Endodermal cell (in vitro differentiated cells): ENCODE measurements at regions not wholly inside any gene's neighbourhood (a gene's known extent, or its start where the extent isn't known, plus 50 kb on each side); places are given as distances from the start of the nearest gene placed in this dataset.

Experiments used
- DNase-seq: peaks from one replicate; pipeline ENCODE4 v3.0.0-alpha.2; 2017
- H3K27ac ChIP-seq: 2 replicates; pipeline ENCODE4 v1.5.1; 2013; ENCODE audit warnings: mild to moderate bottlenecking, low read depth, low read length, moderate library complexity
- H3K27me3 ChIP-seq: 2 replicates; pipeline ENCODE4 v1.6.1; 2013; ENCODE audit warnings: mild to moderate bottlenecking, low read length, moderate library complexity; ENCODE audit not compliant: insufficient read depth, control insufficient read depth, poor library complexity, severe bottlenecking
- H3K36me3 ChIP-seq: 2 replicates; pipeline ENCODE4 v1.7.0; 2013; ENCODE audit warnings: mild to moderate bottlenecking, low read length, moderate library complexity; ENCODE audit not compliant: control insufficient read depth, insufficient read depth
- H3K4me1 ChIP-seq: one replicate; pipeline ENCODE4 v1.7.0; 2013; ENCODE audit warnings: low read length; ENCODE audit not compliant: control insufficient read depth, insufficient read depth
- H3K4me3 ChIP-seq: 2 replicates; pipeline ENCODE4 v1.5.1; 2013; ENCODE audit warnings: mild to moderate bottlenecking, low read length, moderate library complexity
- H3K9ac ChIP-seq: 2 replicates; pipeline ENCODE4 v1.6.1; 2013; ENCODE audit warnings: mild to moderate bottlenecking, low read length, moderate library complexity; ENCODE audit not compliant: poor library complexity, severe bottlenecking; ENCODE audit errors: extremely low read depth
- H3K9me3 ChIP-seq: 2 replicates; pipeline ENCODE4 v1.6.1; 2013; ENCODE audit warnings: mild to moderate bottlenecking, low read length, moderate library complexity; ENCODE audit not compliant: control insufficient read depth
- H3K27ac Mint-ChIP-seq: 2 replicates; pipeline ENCODE4 v1.8.0; 2020; ENCODE audit warnings: mixed read lengths
- H3K27me3 Mint-ChIP-seq: 2 replicates; pipeline ENCODE4 v1.8.0; 2021; ENCODE audit warnings: mild to moderate bottlenecking, mixed read lengths; ENCODE audit not compliant: insufficient read depth
- H3K36me3 Mint-ChIP-seq: 2 replicates; pipeline ENCODE4 v1.8.0; 2020; ENCODE audit warnings: low read depth, mixed read lengths
- H3K4me1 Mint-ChIP-seq: 2 replicates; pipeline ENCODE4 v1.8.0; 2020; ENCODE audit warnings: mixed read lengths
- H3K4me3 Mint-ChIP-seq: 2 replicates; pipeline ENCODE4 v1.8.0; 2020; ENCODE audit warnings: mild to moderate bottlenecking, moderate library complexity, mixed read lengths
- H3K9me3 Mint-ChIP-seq: 2 replicates; pipeline ENCODE4 v1.8.0; 2020; ENCODE audit warnings: mild to moderate bottlenecking, mixed read lengths
- WGBS, 2 experiments: methylation state at CpG; one replicate each; pipeline versions ENCODE4 v1.1.5 to v1.1.7; 2013; ENCODE audit warnings: missing lambda C conversion rate in 2 of 2, mixed read lengths in 1 of 2; ENCODE audit not compliant: insufficient coverage in 1 of 2, insufficient read length in 1 of 2; 5-methylcytosine and 5-hydroxymethylcytosine counted together
- TF ChIP-seq, protein P1 (sequence below): fragments of 200-600 bp; sonication (generic); conservative IDR thresholded peaks from 2 replicates; pipeline ENCODE4 v1.5.0; 2021; ENCODE audit warnings: antibody characterized with exemption, mild to moderate bottlenecking

DNA sequence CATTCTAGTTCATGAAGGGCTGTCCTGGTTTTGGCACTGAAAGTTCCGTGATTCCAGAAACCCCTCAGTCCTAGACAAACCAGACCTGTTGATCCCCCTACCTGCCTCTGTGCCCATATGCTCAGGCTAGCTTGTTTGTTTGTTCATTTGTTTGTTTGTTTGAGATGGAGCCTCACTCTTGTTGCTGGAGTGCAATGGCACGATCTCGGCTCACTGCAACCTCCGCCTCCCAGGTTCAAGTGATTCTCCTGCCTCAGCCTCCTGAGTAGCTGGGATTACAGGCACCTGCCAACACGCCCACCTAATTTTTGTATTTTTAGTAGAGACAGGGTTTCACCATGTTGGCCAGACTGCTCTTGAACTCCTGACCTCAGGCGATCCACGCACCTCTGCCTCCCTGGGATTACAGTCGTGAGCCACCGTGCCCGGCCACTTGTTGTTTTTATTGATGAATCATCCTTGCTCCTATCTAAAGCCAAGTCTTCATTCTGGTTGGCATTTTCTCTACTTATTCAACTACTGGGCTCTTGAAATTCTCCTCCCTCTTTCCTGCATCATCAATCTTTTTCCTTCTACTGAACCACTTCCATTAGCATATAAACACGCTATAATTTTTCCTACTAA is 86.3 kb upstream of the BMP2K start:
- Mint-ChIP-seq H3K9me3 (no peaks in the 10 kb centered on the region), H3K36me3 (no peaks in the 10 kb centered on the region), H3K4me3 (no peak overlapping the region), H3K27ac (no peak overlapping the region), H3K4me1 (peaks cover 4% of the 10 kb centered on the region), H3K27me3 (no peaks in the 10 kb centered on the region)
- DNase-seq, result no peak
- WGBS, 2 experiments, result 86 to 96% methylated on average over 6 to 11 of the region's 11 CpGs
- no peaks in the 10 kb centered on the region for H3K9me3 ChIP-seq
- no peak overlapping the region for H3K27ac ChIP-seq
- H3K27me3 ChIP-seq, result no peaks in the 10 kb centered on the region
- no peaks in the 10 kb centered on the region for H3K36me3 ChIP-seq
- no peak overlapping the region for H3K4me3 ChIP-seq
- TF ChIP-seq, protein P1, sequence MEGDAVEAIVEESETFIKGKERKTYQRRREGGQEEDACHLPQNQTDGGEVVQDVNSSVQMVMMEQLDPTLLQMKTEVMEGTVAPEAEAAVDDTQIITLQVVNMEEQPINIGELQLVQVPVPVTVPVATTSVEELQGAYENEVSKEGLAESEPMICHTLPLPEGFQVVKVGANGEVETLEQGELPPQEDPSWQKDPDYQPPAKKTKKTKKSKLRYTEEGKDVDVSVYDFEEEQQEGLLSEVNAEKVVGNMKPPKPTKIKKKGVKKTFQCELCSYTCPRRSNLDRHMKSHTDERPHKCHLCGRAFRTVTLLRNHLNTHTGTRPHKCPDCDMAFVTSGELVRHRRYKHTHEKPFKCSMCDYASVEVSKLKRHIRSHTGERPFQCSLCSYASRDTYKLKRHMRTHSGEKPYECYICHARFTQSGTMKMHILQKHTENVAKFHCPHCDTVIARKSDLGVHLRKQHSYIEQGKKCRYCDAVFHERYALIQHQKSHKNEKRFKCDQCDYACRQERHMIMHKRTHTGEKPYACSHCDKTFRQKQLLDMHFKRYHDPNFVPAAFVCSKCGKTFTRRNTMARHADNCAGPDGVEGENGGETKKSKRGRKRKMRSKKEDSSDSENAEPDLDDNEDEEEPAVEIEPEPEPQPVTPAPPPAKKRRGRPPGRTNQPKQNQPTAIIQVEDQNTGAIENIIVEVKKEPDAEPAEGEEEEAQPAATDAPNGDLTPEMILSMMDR, result no peak
- H3K9ac ChIP-seq, result no peak overlapping the region
- no peaks in the 10 kb centered on the region for H3K4me1 ChIP-seq

DNA sequence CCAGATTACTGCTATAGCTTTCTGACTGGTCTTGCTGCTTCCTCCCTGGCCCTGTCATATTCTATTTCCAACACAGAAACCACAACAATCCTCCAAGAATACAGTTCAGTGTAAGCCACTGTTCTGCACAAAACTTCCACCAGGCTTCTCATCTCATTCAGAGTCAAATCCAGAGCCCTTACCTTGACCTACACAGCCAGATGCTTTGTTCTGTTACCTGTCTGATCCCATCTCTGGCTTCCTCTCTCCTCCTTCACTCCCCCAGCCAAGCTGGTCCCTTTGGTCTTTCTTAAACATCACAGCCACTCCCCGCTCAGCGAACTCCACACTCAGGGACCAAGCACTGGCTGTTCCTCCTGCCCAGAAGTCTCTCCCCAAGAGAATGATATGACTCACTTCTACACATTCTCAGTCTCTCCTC is 84.8 kb upstream of the BMP2K start:
- Histone ChIP-seq H3K9me3 (no peaks in the 10 kb centered on the region), H3K9ac (no peak overlapping the region), H3K4me1 (no peaks in the 10 kb centered on the region), H3K27me3 (no peaks in the 10 kb centered on the region), H3K36me3 (no peaks in the 10 kb centered on the region), H3K4me3 (no peak overlapping the region), H3K27ac (no peak overlapping the region)
- 90 to 100% methylated on average over 2 of the region's 2 CpGs for WGBS, 2 experiments
- H3K36me3 Mint-ChIP-seq, result no peaks in the 10 kb centered on the region
- no peaks in the 10 kb centered on the region for H3K27me3 Mint-ChIP-seq
- no peak overlapping the region for H3K4me3 Mint-ChIP-seq
- H3K27ac Mint-ChIP-seq, result no peak overlapping the region
- peaks cover 4% of the 10 kb centered on the region for H3K4me1 Mint-ChIP-seq
- H3K9me3 Mint-ChIP-seq, result no peaks in the 10 kb centered on the region
- no peak for DNase-seq
- TF ChIP-seq, protein P1, result no peak

DNA sequence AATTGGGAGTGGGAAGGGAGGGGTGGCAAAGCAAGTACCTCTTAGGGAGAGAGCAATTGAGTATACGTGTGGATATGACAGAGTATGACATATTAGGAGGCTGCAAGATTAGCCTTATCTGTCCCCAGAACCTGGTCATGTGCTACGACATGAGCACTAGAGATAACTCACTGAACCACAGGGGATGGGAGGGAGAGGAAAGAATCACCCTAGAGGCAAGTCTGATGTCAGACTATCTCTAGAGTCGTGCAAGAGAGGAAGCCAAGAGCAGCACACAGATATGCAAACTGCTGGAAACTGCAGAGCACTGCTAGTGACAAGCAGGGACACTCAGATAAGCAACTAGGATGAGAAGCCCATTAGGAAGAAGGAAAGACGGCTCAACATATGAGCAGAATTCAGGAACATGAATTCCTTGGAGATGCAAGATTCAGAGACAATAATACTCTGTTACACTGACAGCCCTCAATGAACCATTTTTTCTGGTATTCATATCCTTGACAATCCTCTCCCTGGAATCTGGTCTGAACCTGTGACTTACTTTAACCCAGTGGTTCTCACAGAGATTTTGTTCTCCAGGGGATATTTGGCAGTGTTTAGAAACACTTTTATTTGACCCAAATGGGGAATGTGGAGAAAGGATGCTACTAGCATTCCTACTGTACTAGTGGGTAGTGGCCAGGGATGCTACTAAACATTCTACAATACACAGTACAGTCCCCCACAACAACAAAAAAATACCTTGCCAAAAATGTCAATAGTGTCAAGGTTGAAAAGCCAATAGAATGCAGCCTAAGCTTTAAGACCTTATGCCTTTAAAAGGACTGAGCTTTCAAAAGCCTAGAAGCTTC is 84.0 kb upstream of the BMP2K start:
- Histone ChIP-seq H3K27me3 (no peaks in the 10 kb centered on the region), H3K9me3 (no peaks in the 10 kb centered on the region), H3K4me3 (no peak overlapping the region), H3K27ac (no peak overlapping the region), H3K9ac (no peak overlapping the region), H3K36me3 (no peaks in the 10 kb centered on the region), H3K4me1 (no peaks in the 10 kb centered on the region)
- Mint-ChIP-seq H3K4me1 (peaks cover 4% of the 10 kb centered on the region), H3K36me3 (no peaks in the 10 kb centered on the region), H3K4me3 (no peak overlapping the region), H3K27ac (no peak overlapping the region), H3K9me3 (no peaks in the 10 kb centered on the region), H3K27me3 (no peaks in the 10 kb centered on the region)
- 59 to 73% methylated on average over 4 of the region's 4 CpGs for WGBS, 2 experiments
- no peak for DNase-seq
- TF ChIP-seq, protein P1, result no peak
